DOHH2 (cell line): ENCODE measurements at regions not wholly inside any gene's neighbourhood (a gene's known extent, or its start where the extent isn't known, plus 50 kb on each side); places are given as distances from the start of the nearest gene placed in this dataset.

Source experiments
- CTCF ChIP-seq: fragments of 200-600 bp; sonication (generic); IDR thresholded peaks from one replicate; pipeline ENCODE4 v1.5.1; 2014; ENCODE audit warnings: antibody characterized with exemption, mild to moderate bottlenecking, low read depth, low read length; ENCODE audit not compliant: poor library complexity, severe bottlenecking
- EZH2phosphoT487 ChIP-seq: fragments of 200-600 bp; sonication (generic); IDR thresholded peaks from 2 replicates; pipeline ENCODE4 v1.6.1; 2017; ENCODE audit warnings: borderline replicate concordance, mild to moderate bottlenecking, antibody characterized with exemption, low read length, moderate library complexity, mixed read lengths

- no peak for TF ChIP-seq CTCF
- TF ChIP-seq EZH2phosphoT487: no peak
These were observed 548.2 kb upstream of the CNKSR2 start for GRCh38 chrX:20825984-20826383.
